ENCODE measurements at regions not wholly inside any gene's neighbourhood (a gene's known extent, or its start where the extent isn't known, plus 50 kb on each side); places are given as distances from the start of the nearest gene placed in this dataset.
"Not testable (repeated sequence)": the region's sequence is repeated elsewhere in the genome, so short reads cannot be mapped to it uniquely, and the experiment has no call there.

- ChIA-PET CTCF (no interaction called here), POLR2A (no interaction called here)
- peaks cover 3% of the 10 kb centered on the region for H3K4me1 Mint-ChIP-seq
- no peaks in the 10 kb centered on the region for H3K36me3 Mint-ChIP-seq (ENCODE audit: low read depth)
- H3K9me3 Mint-ChIP-seq, result peaks cover 12% of the 10 kb centered on the region
- no peak overlapping the region for H3K27ac Mint-ChIP-seq
- H3K27me3 Mint-ChIP-seq, result peaks cover 11% of the 10 kb centered on the region
- no peak overlapping the region for H3K4me3 Mint-ChIP-seq
- no peak for DNase-seq
These were observed 470.9 kb upstream of the CCDC196 start for GRCh38 chr14:66015071-66015780.

GRCh38 chr14:66017927-66018326, 468.2 kb upstream of the CCDC196 start:
- peaks cover 11% of the 10 kb centered on the region for H3K9me3 Mint-ChIP-seq
- no peaks in the 10 kb centered on the region for H3K36me3 Mint-ChIP-seq (ENCODE audit: low read depth)
- no peaks in the 10 kb centered on the region for H3K4me1 Mint-ChIP-seq
- no peak for DNase-seq
- CTCF ChIA-PET, result no interaction called here
- H3K27me3 Mint-ChIP-seq, result peaks cover 11% of the 10 kb centered on the region
- H3K4me3 Mint-ChIP-seq, result no peak overlapping the region
- no peak overlapping the region for H3K27ac Mint-ChIP-seq
- POLR2A ChIA-PET, result no interaction called here

- no peaks in the 10 kb centered on the region for H3K4me1 Mint-ChIP-seq
- H3K4me3 Mint-ChIP-seq, result no peak overlapping the region
- H3K27me3 Mint-ChIP-seq, result no peaks in the 10 kb centered on the region
- CTCF ChIA-PET, result interaction anchor here (0.6 kb wide), 1 partner anchor 13 kb away, joined by 3 read pairs; no protein-coding TSS in a partner anchor
- no peak for DNase-seq
- POLR2A ChIA-PET, result no interaction called here
- no peaks in the 10 kb centered on the region for H3K36me3 Mint-ChIP-seq (ENCODE audit: low read depth)
- no peak overlapping the region for H3K27ac Mint-ChIP-seq
- no peaks in the 10 kb centered on the region for H3K9me3 Mint-ChIP-seq
These were observed 463.6 kb upstream of the CCDC196 start for GRCh38 chr14:66022526-66022925.

GRCh38 chr14:66025779-66026178, 460.4 kb upstream of the CCDC196 start:
- Mint-ChIP-seq H3K9me3 (peaks cover 5% of the 10 kb centered on the region), H3K27me3 (peaks cover 9% of the 10 kb centered on the region), H3K36me3 (ENCODE audit: low read depth) (peaks cover 6% of the 10 kb centered on the region), H3K27ac (no peak overlapping the region), H3K4me1 (no peaks in the 10 kb centered on the region), H3K4me3 (no peak overlapping the region)
- POLR2A ChIA-PET, result no interaction called here
- CTCF ChIA-PET, result no interaction called here
- no peak for DNase-seq

- not testable (repeated sequence) for H3K27ac Mint-ChIP-seq
These were observed 454.2 kb upstream of the CCDC196 start for GRCh38 chr14:66031981-66032380.

GRCh38 chr14:66032800-66033199, 453.4 kb upstream of the CCDC196 start:
- H3K27me3 Mint-ChIP-seq, result peaks cover 13% of the 10 kb centered on the region
- ChIA-PET POLR2A (no interaction called here), CTCF (no interaction called here)
- H3K36me3 Mint-ChIP-seq (ENCODE audit: low read depth), result peaks cover 11% of the 10 kb centered on the region
- no peak overlapping the region for H3K27ac Mint-ChIP-seq
- H3K4me1 Mint-ChIP-seq, result peaks cover 6% of the 10 kb centered on the region
- H3K4me3 Mint-ChIP-seq, result no peak overlapping the region
- peaks cover 22% of the 10 kb centered on the region for H3K9me3 Mint-ChIP-seq
- DNase-seq, result no peak

More at GRCh38 chr14:66031981-66032380, 454.2 kb upstream of the CCDC196 start:
- H3K4me1 Mint-ChIP-seq, DNase-seq, H3K4me3 Mint-ChIP-seq, CTCF ChIA-PET, POLR2A ChIA-PET: not testable (repeated sequence)
- H3K27me3 Mint-ChIP-seq, result peaks cover 13% of the 10 kb centered on the region
- H3K9me3 Mint-ChIP-seq, result peaks cover 22% of the 10 kb centered on the region
- peaks cover 11% of the 10 kb centered on the region for H3K36me3 Mint-ChIP-seq (ENCODE audit: low read depth)

- H3K4me3 Mint-ChIP-seq, result no peak overlapping the region
- H3K4me1 Mint-ChIP-seq, result peaks cover 7% of the 10 kb centered on the region
- POLR2A ChIA-PET, result no interaction called here
- peaks cover 12% of the 10 kb centered on the region for H3K9me3 Mint-ChIP-seq
- no peak for DNase-seq
- no peak overlapping the region for H3K27ac Mint-ChIP-seq
- no peaks in the 10 kb centered on the region for H3K27me3 Mint-ChIP-seq
- CTCF ChIA-PET, result no interaction called here
- H3K36me3 Mint-ChIP-seq (ENCODE audit: low read depth), result no peaks in the 10 kb centered on the region
These were observed 449.6 kb upstream of the CCDC196 start for GRCh38 chr14:66036547-66036946.

GRCh38 chr14:66037361-66037760, 448.8 kb upstream of the CCDC196 start:
- Mint-ChIP-seq H3K4me1 (peaks cover 7% of the 10 kb centered on the region), H3K9me3 (peaks cover 10% of the 10 kb centered on the region), H3K36me3 (ENCODE audit: low read depth) (no peaks in the 10 kb centered on the region), H3K27me3 (no peaks in the 10 kb centered on the region), H3K27ac (no peak overlapping the region), H3K4me3 (no peak overlapping the region)
- no peak for DNase-seq
- POLR2A ChIA-PET, result no interaction called here
- CTCF ChIA-PET, result no interaction called here

- DNase-seq, result no peak
- no peak overlapping the region for H3K27ac Mint-ChIP-seq
- peaks cover 4% of the 10 kb centered on the region for H3K27me3 Mint-ChIP-seq
- H3K4me1 Mint-ChIP-seq, result peaks cover 7% of the 10 kb centered on the region
- H3K9me3 Mint-ChIP-seq, result peaks cover 4% of the 10 kb centered on the region
- ChIA-PET CTCF (no interaction called here), POLR2A (no interaction called here)
- H3K4me3 Mint-ChIP-seq, result no peak overlapping the region
- no peaks in the 10 kb centered on the region for H3K36me3 Mint-ChIP-seq (ENCODE audit: low read depth)
These were observed 448.0 kb upstream of the CCDC196 start for GRCh38 chr14:66038212-66038611.

- Mint-ChIP-seq H3K27me3 (peaks cover 4% of the 10 kb centered on the region), H3K9me3 (no peaks in the 10 kb centered on the region), H3K4me1 (peaks cover 7% of the 10 kb centered on the region), H3K4me3 (no peak overlapping the region), H3K27ac (no peak overlapping the region), H3K36me3 (ENCODE audit: low read depth) (no peaks in the 10 kb centered on the region)
- ChIA-PET CTCF (no interaction called here), POLR2A (no interaction called here)
- no peak for DNase-seq
These were observed 447.6 kb upstream of the CCDC196 start for GRCh38 chr14:66038618-66039017.

GRCh38 chr14:66039495-66039894, 446.7 kb upstream of the CCDC196 start:
- Mint-ChIP-seq H3K4me3 (no peak overlapping the region), H3K27me3 (peaks cover 4% of the 10 kb centered on the region), H3K36me3 (ENCODE audit: low read depth) (no peaks in the 10 kb centered on the region), H3K27ac (no peak overlapping the region), H3K9me3 (no peaks in the 10 kb centered on the region), H3K4me1 (peaks cover 7% of the 10 kb centered on the region)
- DNase-seq, result no peak
- ChIA-PET CTCF (no interaction called here), POLR2A (no interaction called here)

- Mint-ChIP-seq H3K9me3 (no peaks in the 10 kb centered on the region), H3K27ac (no peak overlapping the region), H3K4me3 (no peak overlapping the region), H3K27me3 (peaks cover 4% of the 10 kb centered on the region), H3K4me1 (peaks cover 7% of the 10 kb centered on the region), H3K36me3 (ENCODE audit: low read depth) (no peaks in the 10 kb centered on the region)
- DNase-seq, result no peak
- ChIA-PET POLR2A (no interaction called here), CTCF (no interaction called here)
These were observed 444.6 kb upstream of the CCDC196 start for GRCh38 chr14:66041582-66041981.

- DNase-seq, result no peak
- Mint-ChIP-seq H3K27ac (no peak overlapping the region), H3K36me3 (ENCODE audit: low read depth) (no peaks in the 10 kb centered on the region), H3K27me3 (peaks cover 8% of the 10 kb centered on the region), H3K9me3 (no peaks in the 10 kb centered on the region), H3K4me3 (no peak overlapping the region), H3K4me1 (no peaks in the 10 kb centered on the region)
- ChIA-PET POLR2A (no interaction called here), CTCF (no interaction called here)
These were observed 442.2 kb upstream of the CCDC196 start for GRCh38 chr14:66043921-66044320.

- Mint-ChIP-seq H3K27ac (no peak overlapping the region), H3K9me3 (no peaks in the 10 kb centered on the region), H3K4me1 (no peaks in the 10 kb centered on the region), H3K4me3 (no peak overlapping the region), H3K27me3 (peaks cover 11% of the 10 kb centered on the region), H3K36me3 (ENCODE audit: low read depth) (no peaks in the 10 kb centered on the region)
- POLR2A ChIA-PET, result no interaction called here
- no peak for DNase-seq
- CTCF ChIA-PET, result no interaction called here
These were observed 440.6 kb upstream of the CCDC196 start for GRCh38 chr14:66045572-66046021.

Measured in activated CD4-positive, alpha-beta memory T cell treated with anti-CD3 and anti-CD28 coated beads, Interleukin-2, amount 10 ng/mL, durations not matched to agents 7 days and 5 days (primary cell).